HG03342 (cell line): ENCODE measurements at regions not wholly inside any gene's neighbourhood (a gene's known extent, or its start where the extent isn't known, plus 50 kb on each side); places are given as distances from the start of the nearest gene placed in this dataset.
"Not testable (repeated sequence)": the region's sequence is repeated elsewhere in the genome, so short reads cannot be mapped to it uniquely, and the experiment has no call there.

Experiments used
- ATAC-seq: cut with Tn5 transposase; IDR thresholded peaks from one replicate; pipeline ENCODE4 v1.9.1; 2021; ENCODE audit warnings: mild to moderate bottlenecking, moderate library complexity; ENCODE audit not compliant: unreplicated experiment

- ATAC-seq, result no peak
These were observed 246.6 kb upstream of the REG3G start for GRCh38 chr2:78778756-78779510.

DNA sequence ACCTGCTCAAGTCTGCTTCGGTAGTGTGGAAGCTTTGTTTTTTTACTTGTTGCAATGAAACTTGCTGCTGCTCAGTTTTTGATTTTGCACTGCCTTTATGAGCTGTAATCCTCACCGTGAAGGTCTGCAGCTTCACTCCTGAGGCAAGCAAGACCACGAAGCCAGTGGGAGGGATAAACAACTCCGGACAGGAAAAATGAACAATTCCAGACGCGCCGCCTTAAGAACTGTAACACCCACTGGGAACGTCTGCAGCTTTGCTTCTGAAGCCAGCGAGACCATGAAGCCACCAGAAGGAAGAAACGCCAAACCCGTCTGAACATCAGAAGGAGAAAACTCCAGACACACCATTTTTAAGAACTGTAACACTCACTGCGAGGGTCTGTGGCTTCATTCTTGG, 245.7 kb upstream of the REG3G start:
- ATAC-seq, result no peak

DNA sequence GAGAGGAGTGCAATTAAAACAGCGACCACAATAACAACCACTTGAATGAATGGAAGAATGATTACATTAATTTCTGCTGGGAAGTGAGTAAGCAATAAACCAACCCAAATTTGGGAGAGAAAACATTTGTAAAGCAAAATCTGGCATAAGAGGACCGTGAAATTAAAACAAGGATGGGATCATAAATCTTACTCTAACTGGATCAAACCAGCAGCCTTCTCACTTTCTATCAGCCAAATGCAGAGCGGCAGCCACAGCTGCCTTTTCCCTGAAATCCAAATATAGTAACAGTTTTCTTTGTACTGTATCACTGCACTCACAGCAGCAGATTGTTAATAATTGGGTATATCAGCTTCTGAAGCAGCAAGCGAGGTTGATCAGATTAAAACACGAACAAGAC, 245.2 kb upstream of the REG3G start:
- ATAC-seq, result no peak

DNA sequence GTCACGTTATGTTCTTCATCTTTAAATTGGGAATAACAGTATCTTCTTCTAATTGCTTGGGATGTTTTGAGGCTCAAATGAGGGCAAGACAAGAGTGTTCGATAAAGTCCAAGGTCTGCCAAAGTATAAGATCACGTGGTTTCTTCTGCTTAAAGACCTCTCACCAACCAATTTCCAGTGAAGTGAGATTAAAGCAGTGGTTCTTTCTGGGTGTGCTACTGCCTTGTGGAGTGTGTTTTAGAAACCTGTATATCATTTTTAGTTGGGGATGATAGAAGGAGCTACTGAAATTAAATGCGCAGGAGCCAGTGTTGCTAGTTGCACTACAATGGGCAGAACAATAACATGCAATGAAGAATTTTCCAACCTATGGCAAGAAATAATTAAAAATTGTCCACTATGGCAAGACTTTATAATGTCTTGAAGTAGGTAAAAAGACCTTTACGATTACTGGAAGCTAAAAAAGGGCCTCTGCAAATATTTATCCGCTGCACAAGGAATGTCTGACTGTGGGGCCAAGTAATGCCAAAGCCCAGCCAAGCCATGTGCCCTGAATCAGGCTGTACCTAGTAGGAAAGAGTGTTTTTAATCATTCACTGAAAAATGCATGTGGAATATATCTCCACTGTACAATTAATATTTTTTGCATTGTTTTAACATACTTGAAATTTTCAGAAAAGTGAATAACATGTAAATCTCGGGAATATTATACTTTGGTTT, 244.5 kb upstream of the REG3G start:
- no peak for ATAC-seq

GRCh38 chr2:78782196-78782595, 243.3 kb upstream of the REG3G start:
- no peak for ATAC-seq

DNA sequence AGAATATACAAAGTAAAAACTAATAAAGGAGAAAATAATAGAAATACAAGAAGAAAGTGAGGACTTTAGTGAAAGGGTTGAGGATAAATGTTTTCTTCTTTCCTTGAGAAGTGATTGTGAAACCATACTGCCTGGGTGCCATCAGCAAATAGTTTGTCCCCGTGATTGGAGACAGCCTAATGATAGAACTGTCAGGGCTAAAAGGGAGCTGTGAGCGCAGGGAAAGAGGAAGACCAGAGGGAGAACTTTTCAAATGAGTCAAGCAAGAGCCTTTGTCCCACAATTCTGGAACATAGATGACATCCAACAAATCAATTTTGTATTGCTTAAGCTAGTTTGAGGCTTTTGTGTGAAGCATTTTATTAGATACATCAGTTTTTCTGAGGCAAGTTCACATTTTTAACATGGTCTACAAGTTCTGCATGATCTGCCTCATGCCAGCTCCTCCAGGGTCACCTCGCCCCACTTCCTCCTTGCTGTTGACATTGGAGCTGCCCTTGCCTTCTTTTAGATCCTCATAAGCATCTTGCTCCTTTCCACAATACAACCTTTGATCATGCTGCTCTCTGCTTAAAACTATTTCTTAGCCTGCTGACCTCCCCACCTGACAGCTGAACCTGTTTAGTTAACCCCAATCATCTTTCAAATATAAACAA, 213.4 kb upstream of the REG3G start:
- no peak for ATAC-seq

GRCh38 chr2:78814331-78814986, 211.0 kb upstream of the REG3G start:
- ATAC-seq, result no peak

DNA sequence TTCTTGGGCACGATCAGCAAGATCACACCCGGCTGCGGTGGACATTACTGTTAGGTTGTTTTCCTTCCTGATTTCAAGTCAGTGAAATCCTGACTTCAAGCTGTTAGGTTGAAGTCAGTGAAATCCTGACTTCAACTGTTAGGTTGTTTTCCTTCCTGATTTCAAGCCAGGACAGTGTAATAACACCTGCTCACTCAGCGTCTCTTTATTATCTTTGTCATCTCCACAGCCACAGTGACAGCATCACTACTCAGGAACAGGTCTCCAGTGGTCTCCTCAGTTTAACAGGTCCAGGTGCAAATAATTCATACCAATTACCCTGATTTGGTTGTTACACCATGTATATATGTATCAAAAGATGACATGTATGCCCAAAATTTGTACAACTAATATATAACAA, 208.1 kb upstream of the REG3G start:
- no peak for ATAC-seq

DNA sequence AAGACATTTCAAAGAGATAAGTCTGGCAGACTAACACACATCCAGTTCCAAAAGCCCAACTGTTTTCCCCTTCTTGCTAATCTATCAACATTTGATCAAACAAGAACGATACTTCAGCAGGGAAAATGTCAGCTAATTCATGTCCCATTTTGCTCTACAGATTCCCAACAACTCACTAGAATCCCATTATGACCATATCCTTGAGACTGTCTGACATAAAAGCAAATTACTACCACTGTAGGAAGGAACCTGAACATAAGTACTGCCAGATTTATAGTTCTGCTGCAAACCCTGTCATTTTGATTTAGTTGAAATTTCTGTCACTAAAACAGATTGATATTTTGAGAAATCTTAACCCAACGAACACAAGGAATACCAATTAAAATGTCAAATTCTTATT, 193.0 kb upstream of the REG3G start:
- no peak for ATAC-seq

DNA sequence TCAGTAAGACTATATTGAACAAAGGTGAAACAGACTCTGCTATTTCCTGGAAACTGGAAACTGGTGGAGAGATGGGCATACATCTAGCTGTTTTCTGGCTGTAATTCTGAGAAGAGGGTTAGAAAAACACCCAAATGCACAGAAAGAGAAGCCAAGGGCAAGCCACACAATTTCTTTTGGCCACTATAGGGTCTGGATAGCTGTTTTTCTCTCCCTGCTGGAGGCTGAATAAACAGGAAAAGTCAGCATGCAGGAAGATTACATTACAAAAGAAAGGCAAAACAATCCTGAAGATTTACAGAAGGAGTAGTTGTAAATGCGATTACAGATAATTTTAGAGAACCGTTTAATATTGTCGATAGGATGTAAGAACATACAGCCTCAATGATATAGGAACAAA, 186.2 kb upstream of the REG3G start:
- no peak for ATAC-seq

DNA sequence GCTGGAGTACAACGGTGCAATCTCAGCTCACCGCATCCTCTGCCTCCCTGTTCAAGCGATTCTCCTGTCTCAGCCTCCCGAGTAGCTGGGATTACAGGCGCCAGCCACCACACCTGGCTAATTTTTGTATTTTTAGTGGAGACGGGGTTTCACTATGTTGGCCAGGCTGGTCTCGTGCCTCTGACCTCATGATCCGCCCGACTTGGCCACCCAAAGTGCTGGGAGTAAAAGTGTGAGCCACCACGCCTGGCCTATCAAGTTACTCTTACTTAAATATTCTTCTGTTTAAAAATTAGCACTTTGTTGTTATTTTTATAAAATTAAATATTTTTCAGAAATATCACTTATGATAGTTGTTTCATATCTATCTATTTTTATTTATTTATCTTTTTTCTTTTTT, 185.2 kb upstream of the REG3G start:
- not testable (repeated sequence) for ATAC-seq

DNA sequence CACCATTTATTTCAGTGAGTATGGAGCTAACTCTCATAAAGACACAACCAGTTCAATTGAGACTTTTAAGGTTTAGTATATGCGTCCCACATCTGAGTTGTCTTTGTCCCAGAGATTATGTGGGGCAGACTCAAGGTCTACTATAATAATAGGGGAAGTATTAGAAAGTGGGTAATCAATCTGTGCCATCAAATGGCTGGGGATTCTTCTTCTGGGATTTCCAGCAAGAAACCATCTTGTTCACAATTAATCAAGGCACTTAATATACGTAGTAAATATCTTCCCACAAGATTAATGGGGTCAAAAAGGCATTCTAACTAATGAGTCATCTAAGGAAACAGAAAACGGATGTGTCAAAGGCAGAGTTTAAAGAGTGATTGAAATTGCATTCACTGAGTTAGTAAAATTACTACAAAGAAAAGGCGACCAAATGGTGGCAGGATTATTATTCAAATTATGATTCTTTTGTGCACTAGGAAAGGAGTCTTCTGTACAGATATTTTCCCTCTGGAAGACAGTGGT, 179.8 kb upstream of the REG3G start:
- ATAC-seq, result no peak

GRCh38 chr2:78861546-78861945, 164.0 kb upstream of the REG3G start:
- ATAC-seq, result peak; percentile 66

DNA sequence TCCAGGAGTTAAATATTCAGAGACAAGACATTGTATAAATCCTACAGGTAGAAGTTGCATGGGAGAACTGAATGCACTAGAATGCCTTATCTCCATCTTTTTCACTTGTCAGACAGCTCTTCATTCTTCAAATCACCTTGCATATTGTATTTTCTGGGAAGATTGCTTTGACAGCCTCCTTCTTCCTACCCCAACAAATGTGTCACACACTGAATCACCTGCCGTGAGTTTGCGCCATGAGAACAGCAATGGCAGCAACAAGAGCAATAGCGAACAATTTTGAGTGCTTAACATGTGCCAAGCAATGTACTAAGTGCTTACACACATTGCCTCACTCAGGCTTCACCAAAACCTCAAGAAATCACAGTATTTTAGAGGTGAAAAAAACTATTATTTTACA, 161.3 kb upstream of the REG3G start:
- no peak for ATAC-seq

DNA sequence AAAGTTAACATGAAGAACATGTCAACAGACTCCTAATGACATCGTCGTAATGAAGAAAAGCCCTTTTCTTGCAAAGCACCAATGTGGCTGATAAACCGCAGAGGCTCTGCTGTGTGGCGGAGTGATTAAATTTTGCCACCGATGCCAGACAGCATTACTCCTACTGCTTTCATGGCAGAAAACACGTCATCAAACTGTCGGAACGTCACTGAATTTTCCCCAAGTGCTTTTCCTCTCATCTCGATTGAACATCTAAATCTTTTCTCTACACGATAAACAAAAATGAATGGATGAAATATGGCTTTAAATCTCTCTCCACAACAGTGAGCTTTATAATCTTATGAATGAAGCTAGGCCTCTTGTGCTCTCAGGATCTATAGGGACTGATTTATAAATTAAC, 159.8 kb upstream of the REG3G start:
- ATAC-seq, result no peak

- no peak for ATAC-seq
These were observed 155.0 kb upstream of the REG3G start for GRCh38 chr2:78870343-78870967.

DNA sequence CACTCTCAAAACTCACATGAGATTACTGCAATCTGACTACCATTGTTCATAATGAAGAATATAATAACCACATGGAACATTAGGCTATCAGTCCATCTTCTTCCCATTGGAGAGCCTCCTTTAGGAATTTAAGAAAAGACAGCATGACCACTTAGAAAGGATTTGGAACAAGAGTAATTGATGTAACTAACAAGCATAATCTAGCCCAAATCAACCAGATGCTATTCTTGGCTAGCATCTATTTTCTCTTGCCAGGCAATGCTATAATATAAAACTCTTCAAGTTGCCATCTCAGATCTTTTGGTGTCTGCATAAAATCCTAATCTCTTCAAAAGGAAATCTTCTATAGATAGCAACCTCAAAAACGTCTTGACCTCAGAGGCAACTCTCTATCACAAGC, 152.0 kb upstream of the REG3G start:
- ATAC-seq, result no peak

- ATAC-seq, result no peak
These were observed 149.2 kb upstream of the REG3G start for GRCh38 chr2:78876316-78876688.

GRCh38 chr2:78887446-78887845, 138.1 kb upstream of the REG3G start:
- no peak for ATAC-seq

DNA sequence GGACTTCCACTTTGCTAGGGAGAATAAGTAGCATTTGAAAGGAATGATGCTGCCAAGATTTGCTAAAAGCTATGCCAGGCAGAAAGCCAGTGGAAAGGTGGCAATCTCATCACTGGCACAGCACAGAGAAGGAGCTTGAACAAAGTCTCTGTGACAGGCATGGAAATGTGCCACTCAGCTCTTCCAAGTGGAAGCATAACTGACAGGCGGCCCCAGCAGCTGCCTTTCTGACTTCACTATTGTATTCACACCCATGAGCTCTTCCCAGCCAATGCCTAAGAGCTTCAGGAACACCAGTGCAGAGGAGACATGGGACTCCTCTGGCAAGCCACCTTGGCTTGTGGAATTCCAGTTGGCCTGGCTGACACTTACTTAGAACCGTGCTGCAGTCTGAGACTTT, 134.6 kb upstream of the REG3G start:
- no peak for ATAC-seq

DNA sequence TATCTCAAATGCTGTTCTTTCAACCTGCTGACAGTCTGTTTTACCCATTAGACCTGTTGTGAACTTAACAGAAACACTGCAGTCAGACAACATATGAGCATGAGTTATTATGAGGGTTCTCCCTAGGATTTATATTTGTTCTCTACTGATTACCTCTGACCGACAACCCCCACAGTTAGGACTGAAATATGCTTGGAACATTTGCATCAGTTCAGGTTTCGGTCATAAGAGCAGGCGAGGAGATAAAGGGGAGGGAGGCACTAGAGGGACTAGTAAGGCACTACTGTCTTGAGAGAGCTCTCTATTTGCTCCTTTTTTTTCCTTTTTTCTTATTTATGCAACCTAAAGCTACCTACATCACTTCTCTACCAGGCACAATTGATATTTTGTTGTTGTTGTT, 133.2 kb upstream of the REG3G start:
- no peak for ATAC-seq
